H9 (cell line): ENCODE measurements at regions not wholly inside any gene's neighbourhood (a gene's known extent, or its start where the extent isn't known, plus 50 kb on each side); places are given as distances from the start of the nearest gene placed in this dataset.

Source experiments
- DNase-seq: peaks from one replicate; pipeline ENCODE4 v3.0.0-alpha.2; 2017
- H2AFZ ChIP-seq: one replicate; pipeline ENCODE4 v1.6.1; 2013; ENCODE audit warnings: mild to moderate bottlenecking, low read length, control low read depth, moderate library complexity
- H2AK5ac ChIP-seq: 2 replicates; pipeline ENCODE4 v1.6.1; 2013; ENCODE audit warnings: low read length, control low read depth, mixed read lengths; ENCODE audit not compliant: insufficient read length
- H2BK120ac ChIP-seq: one replicate; pipeline ENCODE4 v1.6.1; 2013; ENCODE audit warnings: low read depth, mild to moderate bottlenecking, low read length, control low read depth, inconsistent platforms; ENCODE audit not compliant: poor library complexity, severe bottlenecking
- H2BK12ac ChIP-seq: 2 replicates; pipeline ENCODE4 v1.6.1; 2013; ENCODE audit warnings: low read length, control low read depth, mixed read lengths, low read depth; ENCODE audit not compliant: insufficient read length
- H2BK15ac ChIP-seq: 2 replicates; pipeline ENCODE4 v1.6.1; 2013; ENCODE audit warnings: low read depth, low read length, control low read depth
- H2BK20ac ChIP-seq: one replicate; pipeline ENCODE4 v1.6.1; 2013; ENCODE audit warnings: low read depth, mild to moderate bottlenecking, low read length, control low read depth, inconsistent platforms; ENCODE audit not compliant: poor library complexity, severe bottlenecking
- H2BK5ac ChIP-seq: 2 replicates; pipeline ENCODE4 v1.6.1; 2013; ENCODE audit warnings: low read length, control low read depth, mixed read lengths; ENCODE audit not compliant: insufficient read length
- H3K14ac ChIP-seq: 2 replicates; pipeline ENCODE4 v1.6.1; 2013; ENCODE audit warnings: low read length, control low read depth; ENCODE audit not compliant: insufficient read depth
- H3K18ac ChIP-seq: 2 replicates; pipeline ENCODE4 v1.6.1; 2013; ENCODE audit warnings: low read depth, mild to moderate bottlenecking, mixed read lengths, low read length, control low read depth; ENCODE audit not compliant: insufficient read length
- H3K23ac ChIP-seq: 2 replicates; pipeline ENCODE4 v1.6.1; 2013; ENCODE audit warnings: low read length, control low read depth, mixed read lengths, low read depth; ENCODE audit not compliant: insufficient read length
- H3K23me2 ChIP-seq: 2 replicates; pipeline ENCODE4 v1.6.1; 2013; ENCODE audit warnings: low read depth, mild to moderate bottlenecking, mixed read lengths, low read length, control low read depth; ENCODE audit not compliant: insufficient read length, poor library complexity, severe bottlenecking
- H3K27ac ChIP-seq: 2 replicates; pipeline ENCODE4 v1.5.1; 2013; ENCODE audit warnings: low read length, control low read depth, mixed read lengths, low read depth; ENCODE audit not compliant: insufficient read length
- H3K27me3 ChIP-seq: 2 replicates; pipeline ENCODE4 v1.6.1; 2013; ENCODE audit warnings: low read length, control low read depth, inconsistent platforms; ENCODE audit not compliant: insufficient read depth
- H3K4ac ChIP-seq: 2 replicates; pipeline ENCODE4 v1.6.1; 2013; ENCODE audit warnings: low read depth, mild to moderate bottlenecking, control low read depth, inconsistent platforms, low read length, moderate library complexity
- H3K4me1 ChIP-seq: 2 replicates; pipeline ENCODE4 v1.6.1; 2013; ENCODE audit warnings: low read length, control low read depth, inconsistent platforms; ENCODE audit not compliant: insufficient read depth
- H3K4me2 ChIP-seq: 2 replicates; pipeline ENCODE4 v1.6.1; 2013; ENCODE audit warnings: low read length, control low read depth, mixed read lengths; ENCODE audit not compliant: insufficient read length, insufficient read depth
- H3K56ac ChIP-seq: 2 replicates; pipeline ENCODE4 v1.6.1; 2013; ENCODE audit warnings: low read depth, mild to moderate bottlenecking, mixed read lengths, low read length, control low read depth; ENCODE audit not compliant: insufficient read length
- H3K79me1 ChIP-seq: 2 replicates; pipeline ENCODE4 v1.6.1; 2013; ENCODE audit warnings: low read depth, mild to moderate bottlenecking, moderate library complexity, low read length, control low read depth, inconsistent platforms; ENCODE audit not compliant: insufficient read depth, poor library complexity, severe bottlenecking
- H3K79me2 ChIP-seq: 2 replicates; pipeline ENCODE4 v1.6.1; 2013; ENCODE audit warnings: low read length, control low read depth, inconsistent platforms; ENCODE audit not compliant: insufficient read depth
- H3K9ac ChIP-seq: 2 replicates; pipeline ENCODE4 v1.6.1; 2013; ENCODE audit warnings: low read length, control low read depth, mixed read lengths; ENCODE audit not compliant: insufficient read length; ENCODE audit errors: extremely low read depth
- H3K9me3 ChIP-seq: one replicate; pipeline ENCODE4 v1.6.1; 2013; ENCODE audit warnings: low read depth, low read length, inconsistent platforms; ENCODE audit not compliant: control insufficient read depth
- H3T11ph ChIP-seq: one replicate; pipeline ENCODE4 v1.6.1; 2013; ENCODE audit warnings: mild to moderate bottlenecking, low read length, control low read depth, inconsistent platforms
- H4K20me1 ChIP-seq: one replicate; pipeline ENCODE4 v1.6.1; 2013; ENCODE audit not compliant: control insufficient read depth, insufficient read length, insufficient read depth
- H4K5ac ChIP-seq: 2 replicates; pipeline ENCODE4 v1.6.1; 2013; ENCODE audit warnings: low read depth, mild to moderate bottlenecking, mixed read lengths, low read length, control low read depth; ENCODE audit not compliant: insufficient read length
- H4K8ac ChIP-seq: replicated peaks from 2 replicates; pipeline ENCODE4 v1.6.1; 2013; ENCODE audit warnings: low read length, control low read depth, mixed read lengths, low read depth; ENCODE audit not compliant: insufficient read length
- H4K91ac ChIP-seq: 2 replicates; pipeline ENCODE4 v1.6.1; 2013; ENCODE audit warnings: low read depth, mild to moderate bottlenecking, moderate library complexity, mixed read lengths, low read length, control low read depth; ENCODE audit not compliant: insufficient read length
- H3K27ac Mint-ChIP-seq, 3 experiments: 2 replicates in 2 of 3; 3 replicates in 1 of 3; pipeline ENCODE4 v1.8.0; 2020 to 2021; ENCODE audit warnings: mixed read lengths in 3 of 3, mild to moderate bottlenecking in 1 of 3, moderate library complexity in 1 of 3
- H3K27me3 Mint-ChIP-seq: 2 replicates; pipeline ENCODE4 v1.8.0; 2021; ENCODE audit warnings: low read depth, mild to moderate bottlenecking, moderate library complexity, mixed read lengths
- H3K36me3 Mint-ChIP-seq, 3 experiments: 2 replicates in 2 of 3; 3 replicates in 1 of 3; pipeline ENCODE4 v1.8.0; 2020 to 2021; ENCODE audit warnings: low read depth in 3 of 3, mixed read lengths in 3 of 3; ENCODE audit not compliant: insufficient read depth in 1 of 3
- H3K4me1 Mint-ChIP-seq, 2 experiments: 2 replicates each; pipeline ENCODE4 v1.8.0; 2020; ENCODE audit warnings: mixed read lengths in 2 of 2
- H3K4me3 Mint-ChIP-seq, 2 experiments: 2 replicates in 1 of 2; 3 replicates in 1 of 2; pipeline ENCODE4 v1.8.0; 2020 to 2021; ENCODE audit warnings: mild to moderate bottlenecking in 2 of 2, mixed read lengths in 2 of 2, moderate library complexity in 1 of 2
- H3K9me3 Mint-ChIP-seq, 2 experiments: 2 replicates in 1 of 2; 3 replicates in 1 of 2; pipeline ENCODE4 v1.8.0; 2020; ENCODE audit warnings: mild to moderate bottlenecking in 2 of 2, mixed read lengths in 2 of 2, moderate library complexity in 1 of 2
- CTCF ChIP-seq: fragments of 200-600 bp; sonication (generic); conservative IDR thresholded peaks from 3 replicates; pipeline ENCODE4 v1.8.0; 2021; ENCODE audit warnings: antibody characterized with exemption, mild to moderate bottlenecking
- WGBS: extraction: QIAGEN DNeasy Blood & Tissue Kit; methylation state at CpG from one replicate; pipeline ENCODE4 v1.1.7; 2013; ENCODE audit warnings: missing lambda C conversion rate, low lambda C conversion rate, mixed read lengths; ENCODE audit not compliant: insufficient read length; ENCODE audit errors: extremely low coverage; 5-methylcytosine and 5-hydroxymethylcytosine counted together

- Histone ChIP-seq H3K9ac (no peak overlapping the region), H3K18ac (no peak overlapping the region), H3K23me2 (no peaks in the 10 kb centered on the region), H4K8ac (no peak overlapping the region), H3K79me1 (no peaks in the 10 kb centered on the region), H3K27me3 (no peaks in the 10 kb centered on the region), H3T11ph (no peak overlapping the region), H2BK15ac (no peak overlapping the region), H2BK20ac (no peak overlapping the region), H2BK12ac (no peak overlapping the region), H3K27ac (no peak overlapping the region), H2AFZ (no peak overlapping the region), H3K56ac (no peak overlapping the region), H2BK120ac (no peak overlapping the region), H4K20me1 (no peaks in the 10 kb centered on the region), H3K23ac (no peak overlapping the region), H4K5ac (no peak overlapping the region), H3K14ac (no peak overlapping the region), H3K79me2 (no peaks in the 10 kb centered on the region), H3K4me1 (no peaks in the 10 kb centered on the region), H3K4ac (no peak overlapping the region), H2AK5ac (no peak overlapping the region), H3K4me2 (no peak overlapping the region), H2BK5ac (no peak overlapping the region), H3K9me3 (peaks cover 12% of the 10 kb centered on the region), H4K91ac (no peak overlapping the region)
- WGBS, result no CpG with 5 or more reads among the region's 3 CpGs
- no peak for TF ChIP-seq CTCF
- Mint-ChIP-seq H3K36me3 (peaks cover 0 to 12% (median 11%) of the 10 kb centered on the region in 3 experiments; a peak in 5 of 7 replicates), H3K27me3 (no peaks in the 10 kb centered on the region), H3K4me3 (no peak overlapping the region), H3K4me1 (0 out of 4 replicates have a peak, but pooled peaks cover 0 to 3% of the 10 kb centered on the region in 2 experiments), H3K9me3 (peaks cover 11 to 14% of the 10 kb centered on the region in 2 experiments; a peak in 4 of 5 replicates), H3K27ac (no peak overlapping the region)
- no peak for DNase-seq
Measured at GRCh38 chr2:106606652-106607051, 119.5 kb downstream of the CD8B2 start.
